ENCODE measurements at regions not wholly inside any gene's neighbourhood (a gene's known extent, or its start where the extent isn't known, plus 50 kb on each side); places are given as distances from the start of the nearest gene placed in this dataset.

GRCh38 chr2:234306426-234307173 lies 190.3 kb downstream of the ARL4C start:
- no peak for DNase-seq (ENCODE audit: low spot score)

GRCh38 chr2:234305846-234306245 lies 191.0 kb downstream of the ARL4C start:
- DNase-seq (ENCODE audit: low spot score): no peak

GRCh38 chr2:234304950-234305349 lies 191.9 kb downstream of the ARL4C start:
- DNase-seq (ENCODE audit: low spot score): peak; percentile 71

GRCh38 chr2:234302664-234302991 lies 194.3 kb downstream of the ARL4C start:
- DNase-seq (ENCODE audit: low spot score): no peak

GRCh38 chr2:234300932-234301823 lies 195.7 kb downstream of the ARL4C start:
- DNase-seq (ENCODE audit: low spot score): no peak

- no peak for DNase-seq (ENCODE audit: low spot score)
Observed at GRCh38 chr2:234300391-234300925, 196.4 kb downstream of the ARL4C start.

GRCh38 chr2:234298918-234299317 lies 198.0 kb downstream of the ARL4C start:
- no peak for DNase-seq (ENCODE audit: low spot score)

- no peak for DNase-seq (ENCODE audit: low spot score)
Observed at GRCh38 chr2:234296991-234297390, 199.9 kb downstream of the ARL4C start.

- DNase-seq (ENCODE audit: low spot score): peak; percentile 26
Observed at GRCh38 chr2:234293973-234294372, 202.9 kb downstream of the ARL4C start.

- DNase-seq (ENCODE audit: low spot score): no peak
Observed at GRCh38 chr2:234292962-234293243, 204.0 kb downstream of the ARL4C start.

GRCh38 chr2:234292205-234292961 lies 204.5 kb downstream of the ARL4C start:
- no peak for DNase-seq (ENCODE audit: low spot score)

GRCh38 chr2:234291765-234292204 lies 205.1 kb downstream of the ARL4C start:
- DNase-seq (ENCODE audit: low spot score): no peak

- no peak for DNase-seq (ENCODE audit: low spot score)
Observed at GRCh38 chr2:234290671-234291070, 206.2 kb downstream of the ARL4C start.

- no peak for DNase-seq (ENCODE audit: low spot score)
Observed at GRCh38 chr2:234289834-234290590, 206.9 kb downstream of the ARL4C start.

GRCh38 chr2:234288974-234289455 lies 207.9 kb downstream of the ARL4C start:
- DNase-seq (ENCODE audit: low spot score): peak; percentile 79

GRCh38 chr2:234287650-234288049 lies 209.2 kb downstream of the ARL4C start:
- no peak for DNase-seq (ENCODE audit: low spot score)

GRCh38 chr2:234286956-234287355 lies 209.9 kb downstream of the ARL4C start:
- no peak for DNase-seq (ENCODE audit: low spot score)

- DNase-seq (ENCODE audit: low spot score): no peak
Observed at GRCh38 chr2:234286118-234286598, 210.7 kb downstream of the ARL4C start.

GRCh38 chr2:234285541-234285940 lies 211.3 kb downstream of the ARL4C start:
- no peak for DNase-seq (ENCODE audit: low spot score)

- no peak for DNase-seq (ENCODE audit: low spot score)
Observed at GRCh38 chr2:234279637-234280036, 217.2 kb downstream of the ARL4C start.

GRCh38 chr2:234278556-234279255 lies 218.2 kb downstream of the ARL4C start:
- DNase-seq (ENCODE audit: low spot score): no peak

Data from iPS-NIHi11 (cell line).